H1 (cell line): ENCODE measurements at regions not wholly inside any gene's neighbourhood (a gene's known extent, or its start where the extent isn't known, plus 50 kb on each side); places are given as distances from the start of the nearest gene placed in this dataset.

Experiments used
- CTCF ChIA-PET: fragments of 300-600 bp; sonication (Branson Sonifier 250); formaldehyde crosslinking; loops from one replicate; lab custom pipeline; 2021; ENCODE audit not compliant: partially characterized antibody; lab: Charles Lee
- POLR2A ChIA-PET: fragments of 300-600 bp; sonication (Branson Sonifier 250); formaldehyde crosslinking; loops from one replicate; lab custom pipeline; 2021; ENCODE audit warnings: inconsistent platforms; ENCODE audit not compliant: partially characterized antibody; lab: Charles Lee
- DNase-seq, 2 experiments: peaks; one replicate each; pipeline versions ENCODE4 v3.0.0 to v3.0.0-alpha.2; 2010 to 2022; ENCODE audit warnings: low spot score in 2 of 2, low read depth in 1 of 2, mixed read lengths in 1 of 2
- FAIRE-seq: peaks from 2 replicates; lab custom pipeline; 2011; peaks lifted over from hg19 to GRCh38; lab: Jason Lieb, UNC
- H2AFZ ChIP-seq: 2 replicates; pipeline ENCODE4 v1.8.1; 2012; ENCODE audit warnings: low read length, inconsistent platforms
- H2AK5ac ChIP-seq: 2 replicates; pipeline ENCODE4 v1.6.1; 2013; ENCODE audit warnings: low read depth, low read length
- H2BK120ac ChIP-seq: replicated peaks from 2 replicates; pipeline ENCODE3; 2013; ENCODE audit warnings: low read depth, low read length, inconsistent platforms
- H2BK12ac ChIP-seq: 2 replicates; pipeline ENCODE4 v1.6.1; 2013; ENCODE audit warnings: low read depth, low read length
- H2BK15ac ChIP-seq: 2 replicates; pipeline ENCODE4 v1.6.1; 2013; ENCODE audit warnings: low read length
- H2BK20ac ChIP-seq: 2 replicates; pipeline ENCODE4 v1.6.1; 2013; ENCODE audit warnings: low read length
- H2BK5ac ChIP-seq: 2 replicates; pipeline ENCODE4 v1.6.1; 2013; ENCODE audit warnings: low read depth, low read length
- H3K14ac ChIP-seq: 2 replicates; pipeline ENCODE4 v1.6.1; 2013; ENCODE audit warnings: inconsistent platforms; ENCODE audit not compliant: insufficient read length
- H3K18ac ChIP-seq: 2 replicates; pipeline ENCODE4 v1.6.1; 2013; ENCODE audit warnings: low read length; ENCODE audit errors: extremely low read depth
- H3K23ac ChIP-seq: 2 replicates; pipeline ENCODE4 v1.6.1; 2013; ENCODE audit warnings: inconsistent platforms; ENCODE audit not compliant: insufficient read length
- H3K23me2 ChIP-seq: 2 replicates; pipeline ENCODE4 v1.6.1; 2013; ENCODE audit warnings: low read depth, low read length
- H3K27ac ChIP-seq: 2 replicates; pipeline ENCODE4 v1.6.1; 2011; ENCODE audit warnings: low read depth, low read length, inconsistent platforms
- H3K27me3 ChIP-seq, 4 experiments: replicated peaks in 1 of 4; 1 replicate in 1 of 4; 2 replicates in 3 of 4; pipeline versions ENCODE4 v1.6.1 to v1.8.1; 2011 to 2013; ENCODE audit warnings: low read length in 3 of 4, mild to moderate bottlenecking in 3 of 4, inconsistent platforms in 2 of 4, mixed read lengths in 2 of 4, moderate library complexity in 1 of 4; ENCODE audit not compliant: control insufficient read depth in 3 of 4, insufficient read depth in 3 of 4; ENCODE audit errors: extremely low read depth in 1 of 4
- H3K36me3 ChIP-seq, 4 experiments: 2 replicates each; pipeline versions ENCODE4 v1.6.1 to v1.8.1; 2011 to 2013; ENCODE audit warnings: mild to moderate bottlenecking in 4 of 4, low read length in 3 of 4, moderate library complexity in 2 of 4, control low read depth in 1 of 4, inconsistent platforms in 1 of 4; ENCODE audit not compliant: insufficient read depth in 4 of 4, control insufficient read depth in 2 of 4
- H3K4ac ChIP-seq: replicated peaks from 2 replicates; pipeline ENCODE3; 2013; ENCODE audit warnings: low read length, low read depth, mixed read lengths, inconsistent platforms; ENCODE audit not compliant: insufficient read length
- H3K4me1 ChIP-seq, 4 experiments: replicated peaks in 1 of 4; 1 replicate in 1 of 4; 2 replicates in 3 of 4; pipeline versions ENCODE4 v1.6.1 to v1.8.1; 2011 to 2013; ENCODE audit warnings: low read length in 3 of 4, inconsistent platforms in 2 of 4, mixed read lengths in 1 of 4; ENCODE audit not compliant: insufficient read depth in 4 of 4, control insufficient read depth in 3 of 4
- H3K4me2 ChIP-seq, 2 experiments: 2 replicates each; pipeline versions ENCODE4 v1.6.1 to v1.8.1; 2011 to 2013; ENCODE audit warnings: low read depth in 2 of 2, low read length in 2 of 2, control low read depth in 1 of 2, inconsistent platforms in 1 of 2, mild to moderate bottlenecking in 1 of 2; ENCODE audit not compliant: insufficient read depth in 1 of 2
- H3K4me3 ChIP-seq, 4 experiments: fragments of 200-600, 300-600 bp in 1 of 4; sonication (generic), shearing (Covaris generic), sonication (Bioruptor Twin) in 1 of 4; 2 replicates each; pipeline versions ENCODE4 v1.5.1 to v1.8.1; 2011 to 2016; ENCODE audit warnings: low read length in 4 of 4, low read depth in 3 of 4, control low read depth in 2 of 4, inconsistent platforms in 2 of 4, mild to moderate bottlenecking in 2 of 4, mixed read lengths in 1 of 4, moderate library complexity in 1 of 4; ENCODE audit not compliant: insufficient read depth in 2 of 4; ENCODE audit errors: extremely low read depth in 1 of 4
- H3K56ac ChIP-seq: replicated peaks from 2 replicates; pipeline ENCODE3; 2013; ENCODE audit warnings: low read depth, mild to moderate bottlenecking, mixed read lengths, low read length, inconsistent platforms; ENCODE audit not compliant: insufficient read length
- H3K79me1 ChIP-seq: 2 replicates; pipeline ENCODE4 v1.6.1; 2013; ENCODE audit warnings: low read depth, low read length, control low read depth
- H3K79me2 ChIP-seq, 2 experiments: 2 replicates each; pipeline versions ENCODE4 v1.6.1 to v1.8.1; 2012 to 2013; ENCODE audit warnings: low read length in 2 of 2, mild to moderate bottlenecking in 2 of 2, inconsistent platforms in 1 of 2; ENCODE audit not compliant: insufficient read depth in 2 of 2, control insufficient read depth in 1 of 2
- H3K9ac ChIP-seq, 4 experiments: replicated peaks in 1 of 4; 1 replicate in 1 of 4; 2 replicates in 3 of 4; pipeline versions ENCODE4 v1.6.1 to v1.8.1; 2011 to 2013; ENCODE audit warnings: low read depth in 3 of 4, low read length in 3 of 4, control low read depth in 2 of 4, mild to moderate bottlenecking in 2 of 4, moderate library complexity in 2 of 4, inconsistent platforms in 1 of 4; ENCODE audit errors: extremely low read depth in 1 of 4
- H3K9me3 ChIP-seq, 2 experiments: 2 replicates each; pipeline versions ENCODE4 v1.6.1 to v1.8.1; 2012 to 2013; ENCODE audit warnings: mild to moderate bottlenecking in 2 of 2, moderate library complexity in 2 of 2, control low read depth in 1 of 2, inconsistent platforms in 1 of 2, low read depth in 1 of 2, low read length in 1 of 2, mixed read lengths in 1 of 2; ENCODE audit not compliant: insufficient read depth in 2 of 2
- H4K20me1 ChIP-seq, 2 experiments: replicated peaks in 1 of 2; 2 replicates each; pipeline versions ENCODE3 to v1.8.1; 2011 to 2013; ENCODE audit warnings: inconsistent platforms in 2 of 2, low read length in 2 of 2, mild to moderate bottlenecking in 1 of 2; ENCODE audit not compliant: insufficient read depth in 2 of 2, control insufficient read depth in 1 of 2
- H4K5ac ChIP-seq: 2 replicates; pipeline ENCODE4 v1.6.1; 2013; ENCODE audit warnings: low read length, low read depth, mixed read lengths, inconsistent platforms; ENCODE audit not compliant: insufficient read length
- H4K8ac ChIP-seq: 2 replicates; pipeline ENCODE4 v1.8.0; 2013; ENCODE audit warnings: mild to moderate bottlenecking, moderate library complexity, low read length, inconsistent platforms; ENCODE audit not compliant: insufficient read depth; ENCODE audit errors: extremely low read depth
- H4K91ac ChIP-seq: replicated peaks from 2 replicates; pipeline ENCODE3; 2013; ENCODE audit warnings: low read length, mixed read lengths, inconsistent platforms; ENCODE audit not compliant: insufficient read length
- CBX8 ChIP-seq: fragments of 300-800, 300-1000 bp; sonication (generic); IDR thresholded peaks from 2 replicates; pipeline ENCODE4 v1.7.1; 2016; ENCODE audit warnings: low read depth, low read length, borderline replicate concordance
- CREB1 ChIP-seq: IDR thresholded peaks from 2 replicates; pipeline ENCODE4 v1.6.1; 2012; ENCODE audit warnings: inconsistent platforms
- NRF1 ChIP-seq: IDR thresholded peaks from 2 replicates; pipeline ENCODE4 v1.6.1; 2011; ENCODE audit warnings: mild to moderate bottlenecking, low read depth, low read length, improper control_type of control experiment
- YY1 ChIP-seq: IDR thresholded peaks from 2 replicates; pipeline ENCODE4 v1.6.1; 2011; ENCODE audit warnings: low read depth, mild to moderate bottlenecking, low read length
- WGBS, 2 experiments: shearing (Covaris generic) in 1 of 2; methylation state at CpG; one replicate each; pipeline versions ENCODE4 v1.1.6 to v1.1.7; 2013 to 2015; ENCODE audit warnings: low lambda C conversion rate in 2 of 2, mixed read lengths in 2 of 2, inconsistent platforms in 1 of 2, low coverage in 1 of 2, missing lambda C conversion rate in 1 of 2; ENCODE audit not compliant: insufficient replicate concordance in 2 of 2, insufficient coverage in 1 of 2, insufficient read length in 1 of 2; ENCODE audit errors: extremely low coverage in 1 of 2, missing lambda C conversion rate in 1 of 2; 5-methylcytosine and 5-hydroxymethylcytosine counted together
- TF ChIP-seq, protein P1 (sequence below): IDR thresholded peaks from 2 replicates; pipeline ENCODE4 v1.6.1; 2011; ENCODE audit warnings: low read length, improper control_type of control experiment

DNA sequence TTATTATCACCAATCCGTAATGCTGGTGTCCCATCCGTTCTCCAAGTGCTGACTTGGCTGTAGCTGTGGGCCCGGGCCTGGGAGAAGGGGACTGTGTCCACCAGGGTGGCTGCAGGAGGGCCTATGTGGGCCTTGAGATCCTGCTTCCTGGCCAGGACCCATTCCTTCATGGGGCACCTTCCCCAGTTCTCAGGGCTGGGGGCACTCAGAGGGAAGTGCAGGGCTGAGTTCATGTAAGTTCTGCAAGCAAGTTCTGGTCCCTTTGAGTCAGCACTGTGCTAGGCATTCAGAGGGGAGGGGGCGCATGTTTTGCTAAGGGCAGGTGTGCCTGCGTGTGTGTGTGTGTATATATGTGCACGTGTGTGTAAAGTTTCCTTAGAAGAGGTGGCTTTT is 94.0 kb downstream of the GLI2 start:
- no peak overlapping the region for H2AK5ac ChIP-seq
- peaks cover 20 to 34% of the 10 kb centered on the region in 2 experiments for H4K20me1 ChIP-seq
- TF ChIP-seq CBX8 (no peak), CREB1 (no peak), NRF1 (no peak), YY1 (no peak)
- TF ChIP-seq, protein P1, sequence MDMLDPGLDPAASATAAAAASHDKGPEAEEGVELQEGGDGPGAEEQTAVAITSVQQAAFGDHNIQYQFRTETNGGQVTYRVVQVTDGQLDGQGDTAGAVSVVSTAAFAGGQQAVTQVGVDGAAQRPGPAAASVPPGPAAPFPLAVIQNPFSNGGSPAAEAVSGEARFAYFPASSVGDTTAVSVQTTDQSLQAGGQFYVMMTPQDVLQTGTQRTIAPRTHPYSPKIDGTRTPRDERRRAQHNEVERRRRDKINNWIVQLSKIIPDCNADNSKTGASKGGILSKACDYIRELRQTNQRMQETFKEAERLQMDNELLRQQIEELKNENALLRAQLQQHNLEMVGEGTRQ = no peak
- ChIA-PET POLR2A (interaction anchor here (1.7 kb wide), 1 partner anchor 245 kb away, joined by 6 read pairs; no protein-coding TSS in a partner anchor), CTCF (interaction anchor here (1.8 to 4.8 kb wide), 2 partner anchors 27 to 52 kb away, joined by 4 to 32 read pairs; no protein-coding TSS in a partner anchor)
- peak overlapping the region; percentile 46; the same call in 1 of the 2 replicates for H4K8ac ChIP-seq
- DNase-seq (no peak), FAIRE-seq (no peak)
- H3K4me2 ChIP-seq = no peak overlapping the region
- WGBS, 2 experiments = 91% methylated on average over 6 of the region's 6 CpGs; no CpG with 5 or more reads in 1 of the 2 experiments
- no peaks in the 10 kb centered on the region for H3K9me3 ChIP-seq
- H4K5ac ChIP-seq = no peak overlapping the region
- no peak overlapping the region for H3K56ac ChIP-seq
- H2BK12ac ChIP-seq = no peak overlapping the region
- peaks cover 0 to 48% of the 10 kb centered on the region in 2 experiments; a peak in 2 of 4 replicates for H3K79me2 ChIP-seq
- H3K27me3 ChIP-seq = no peaks in the 10 kb centered on the region
- H3K27ac ChIP-seq = no peak overlapping the region
- H3K18ac ChIP-seq = no peak overlapping the region
- H2BK15ac ChIP-seq = no peak overlapping the region
- H2BK120ac ChIP-seq = no peak overlapping the region
- no peak overlapping the region for H3K9ac ChIP-seq
- no peak overlapping the region for H4K91ac ChIP-seq
- no peaks in the 10 kb centered on the region; a peak in 1 of 8 replicates for H3K36me3 ChIP-seq
- no peak overlapping the region for H3K23ac ChIP-seq
- H3K4ac ChIP-seq = no peak overlapping the region
- H3K23me2 ChIP-seq = no peaks in the 10 kb centered on the region
- peaks cover 0 to 27% (median 15%) of the 10 kb centered on the region in 4 experiments; a peak in 6 of 7 replicates for H3K4me1 ChIP-seq
- no peak overlapping the region for H2BK20ac ChIP-seq
- H3K14ac ChIP-seq = no peak overlapping the region
- H2BK5ac ChIP-seq = no peak overlapping the region; the same call in 1 of the 2 replicates
- no peak overlapping the region for H3K4me3 ChIP-seq
- no peak overlapping the region for H2AFZ ChIP-seq
- H3K79me1 ChIP-seq = peaks cover 32% of the 10 kb centered on the region
